ENCODE measurements at regions not wholly inside any gene's neighbourhood (a gene's known extent, or its start where the extent isn't known, plus 50 kb on each side); places are given as distances from the start of the nearest gene placed in this dataset.

DNA sequence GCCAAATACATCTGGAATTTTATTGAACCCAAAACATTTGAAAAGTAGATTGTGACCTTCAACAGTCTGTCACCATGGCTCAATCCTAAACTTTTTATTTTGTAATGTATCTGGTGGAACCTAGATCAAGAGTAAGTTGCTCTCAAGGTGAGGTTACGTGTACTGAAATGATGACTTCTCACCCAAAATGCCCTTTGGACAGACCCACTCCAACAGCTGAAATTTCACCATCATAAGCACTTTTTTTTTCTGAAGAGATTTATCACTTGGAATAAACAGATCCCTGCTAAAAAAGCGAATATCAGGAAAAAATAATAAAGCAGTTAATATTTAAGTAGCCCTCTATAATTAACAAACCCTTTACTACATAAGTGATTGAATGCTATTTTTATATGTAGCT is 155.0 kb upstream of the FBXL7 start:
- TF ChIP-seq, protein P1, sequence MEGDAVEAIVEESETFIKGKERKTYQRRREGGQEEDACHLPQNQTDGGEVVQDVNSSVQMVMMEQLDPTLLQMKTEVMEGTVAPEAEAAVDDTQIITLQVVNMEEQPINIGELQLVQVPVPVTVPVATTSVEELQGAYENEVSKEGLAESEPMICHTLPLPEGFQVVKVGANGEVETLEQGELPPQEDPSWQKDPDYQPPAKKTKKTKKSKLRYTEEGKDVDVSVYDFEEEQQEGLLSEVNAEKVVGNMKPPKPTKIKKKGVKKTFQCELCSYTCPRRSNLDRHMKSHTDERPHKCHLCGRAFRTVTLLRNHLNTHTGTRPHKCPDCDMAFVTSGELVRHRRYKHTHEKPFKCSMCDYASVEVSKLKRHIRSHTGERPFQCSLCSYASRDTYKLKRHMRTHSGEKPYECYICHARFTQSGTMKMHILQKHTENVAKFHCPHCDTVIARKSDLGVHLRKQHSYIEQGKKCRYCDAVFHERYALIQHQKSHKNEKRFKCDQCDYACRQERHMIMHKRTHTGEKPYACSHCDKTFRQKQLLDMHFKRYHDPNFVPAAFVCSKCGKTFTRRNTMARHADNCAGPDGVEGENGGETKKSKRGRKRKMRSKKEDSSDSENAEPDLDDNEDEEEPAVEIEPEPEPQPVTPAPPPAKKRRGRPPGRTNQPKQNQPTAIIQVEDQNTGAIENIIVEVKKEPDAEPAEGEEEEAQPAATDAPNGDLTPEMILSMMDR (IDR thresholded peaks at IDR 0.05; ENCODE audit: low read depth, low read length, poor library complexity, severe bottlenecking): no peak
- no peak for TF ChIP-seq EZH2phosphoT487 (IDR thresholded peaks at IDR 0.05; ENCODE audit: borderline replicate concordance, low read length)
- H3K36me3 ChIP-seq (ENCODE audit: control insufficient read depth, low read length): no peaks in the 10 kb centered on the region
- no peaks in the 10 kb centered on the region for H3F3A ChIP-seq (ENCODE audit: control insufficient read depth, insufficient read depth)

DNA sequence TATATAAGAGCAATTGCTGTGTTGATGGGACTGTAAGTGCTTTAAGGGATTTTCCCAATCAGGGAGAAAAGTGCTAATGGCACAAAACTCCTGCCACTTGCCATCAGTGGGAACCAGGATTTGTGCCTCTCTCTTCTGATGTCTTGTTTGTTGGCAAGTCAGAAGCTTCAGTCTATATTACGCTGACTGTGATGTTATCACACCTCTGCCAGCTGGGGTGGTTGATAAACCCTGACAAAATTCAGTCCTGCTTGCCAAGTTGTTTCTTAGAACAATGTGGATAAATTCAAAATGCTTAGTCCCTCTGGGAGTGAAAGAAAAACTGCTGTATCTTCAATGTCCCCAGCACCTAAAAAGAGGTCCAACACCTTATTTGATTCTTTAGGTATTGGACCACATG is 161.4 kb upstream of the FBXL7 start:
- Histone ChIP-seq H3K79me2 (ENCODE audit: control insufficient read depth, low read length) (no peaks in the 10 kb centered on the region), H3K27me3 (ENCODE audit: control insufficient read depth, low read length) (no peaks in the 10 kb centered on the region), H3F3A (ENCODE audit: control insufficient read depth, insufficient read depth) (no peaks in the 10 kb centered on the region), H3K36me3 (ENCODE audit: control insufficient read depth, low read length) (no peaks in the 10 kb centered on the region), H3K9me2 (replicated peaks; ENCODE audit: control insufficient read depth, low read length) (no peaks in the 10 kb centered on the region), H3K4me3 (ENCODE audit: low read length) (no peak overlapping the region), H3K9me3 (ENCODE audit: control insufficient read depth, insufficient read depth, low read length) (no peaks in the 10 kb centered on the region; the same call in 1 of the 2 replicates), H4K20me1 (ENCODE audit: control insufficient read depth, insufficient read depth, low read depth, low read length) (no peaks in the 10 kb centered on the region), H3K4me2 (ENCODE audit: low read length) (no peak overlapping the region), H3K27ac (ENCODE audit: low read depth, low read length) (no peak overlapping the region), H3K4me1 (ENCODE audit: control insufficient read depth, low read length) (no peaks in the 10 kb centered on the region)
- TF ChIP-seq, protein P1 (IDR thresholded peaks at IDR 0.05; ENCODE audit: low read depth, low read length, poor library complexity, severe bottlenecking): no peak
- TF ChIP-seq EZH2phosphoT487 (IDR thresholded peaks at IDR 0.05; ENCODE audit: borderline replicate concordance, low read length): no peak

More for the DNA sequence above, 155.0 kb upstream of the FBXL7 start:
- no peaks in the 10 kb centered on the region for H3K27me3 ChIP-seq (ENCODE audit: control insufficient read depth, low read length)
- no peak overlapping the region for H3K27ac ChIP-seq (ENCODE audit: low read depth, low read length)
- H3K79me2 ChIP-seq (ENCODE audit: control insufficient read depth, low read length): no peaks in the 10 kb centered on the region
- H3K4me2 ChIP-seq (ENCODE audit: low read length): no peak overlapping the region
- no peak overlapping the region for H3K4me3 ChIP-seq (ENCODE audit: low read length)
- no peaks in the 10 kb centered on the region for H3K9me2 ChIP-seq (replicated peaks; ENCODE audit: control insufficient read depth, low read length)
- no peaks in the 10 kb centered on the region for H4K20me1 ChIP-seq (ENCODE audit: control insufficient read depth, insufficient read depth, low read depth, low read length)
- no peaks in the 10 kb centered on the region for H3K4me1 ChIP-seq (ENCODE audit: control insufficient read depth, low read length)
- H3K9me3 ChIP-seq (ENCODE audit: control insufficient read depth, insufficient read depth, low read length): no peaks in the 10 kb centered on the region; the same call in 1 of the 2 replicates

DNA sequence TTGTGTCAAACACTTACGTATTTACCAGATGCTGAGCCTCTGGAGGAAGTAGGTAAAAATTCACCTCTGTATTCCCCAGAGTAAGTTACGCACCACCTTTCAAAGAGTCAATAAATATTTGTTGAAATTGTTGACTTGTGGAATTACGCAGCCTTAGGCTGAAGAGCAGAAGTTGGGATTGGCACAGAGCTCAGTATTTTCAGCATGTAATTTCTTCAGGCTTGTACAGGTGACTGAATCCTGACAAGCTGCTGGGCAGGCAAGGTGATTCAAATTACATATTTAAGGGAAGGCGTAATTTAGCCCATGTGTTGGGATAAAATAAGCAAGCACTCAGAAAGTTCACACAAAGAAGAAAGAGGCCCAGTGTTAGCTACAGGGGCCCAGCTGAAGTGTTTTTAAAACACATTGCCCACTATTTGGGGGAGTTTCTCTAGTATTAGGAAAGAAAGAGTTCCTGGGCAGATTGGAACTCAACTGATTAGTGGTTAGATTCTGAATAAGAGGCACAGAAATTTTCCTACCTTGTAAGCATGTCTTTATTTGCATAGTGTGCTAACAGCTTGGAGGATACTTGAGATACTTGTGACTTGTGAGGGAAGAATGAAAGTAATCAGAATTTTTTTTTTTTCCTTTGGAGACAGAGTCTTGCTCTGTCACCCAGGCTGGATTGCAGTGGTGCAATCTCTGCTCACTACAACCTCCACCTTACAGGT is 165.3 kb upstream of the FBXL7 start:
- TF ChIP-seq, protein P1 (IDR thresholded peaks at IDR 0.05; ENCODE audit: low read depth, low read length, poor library complexity, severe bottlenecking): no peak
- no peak for TF ChIP-seq EZH2phosphoT487 (IDR thresholded peaks at IDR 0.05; ENCODE audit: borderline replicate concordance, low read length)
- Histone ChIP-seq H4K20me1 (ENCODE audit: control insufficient read depth, insufficient read depth, low read depth, low read length) (no peaks in the 10 kb centered on the region), H3K9me2 (replicated peaks; ENCODE audit: control insufficient read depth, low read length) (no peaks in the 10 kb centered on the region), H3K4me3 (ENCODE audit: low read length) (no peak overlapping the region), H3K9me3 (ENCODE audit: control insufficient read depth, insufficient read depth, low read length) (no peaks in the 10 kb centered on the region), H3K79me2 (ENCODE audit: control insufficient read depth, low read length) (no peaks in the 10 kb centered on the region), H3F3A (ENCODE audit: control insufficient read depth, insufficient read depth) (no peaks in the 10 kb centered on the region), H3K4me1 (ENCODE audit: control insufficient read depth, low read length) (no peaks in the 10 kb centered on the region), H3K27ac (ENCODE audit: low read depth, low read length) (no peak overlapping the region), H3K27me3 (ENCODE audit: control insufficient read depth, low read length) (no peaks in the 10 kb centered on the region), H3K36me3 (ENCODE audit: control insufficient read depth, low read length) (no peaks in the 10 kb centered on the region), H3K4me2 (ENCODE audit: low read length) (no peak overlapping the region)

Data from DOHH2 (cell line).